GM19025 (cell line): ENCODE measurements at regions not wholly inside any gene's neighbourhood (a gene's known extent, or its start where the extent isn't known, plus 50 kb on each side); places are given as distances from the start of the nearest gene placed in this dataset.

Experiments
- ATAC-seq: cut with Tn5 transposase; IDR thresholded peaks from one replicate; pipeline ENCODE4 v1.9.1; 2021; ENCODE audit warnings: mild to moderate bottlenecking, low read depth, moderate library complexity; ENCODE audit not compliant: unreplicated experiment

GRCh38 chr6:28693751-28694443 lies 168.2 kb downstream of the GPX5 start:
- no peak for ATAC-seq

GRCh38 chr6:28695715-28696114 lies 170.0 kb downstream of the GPX5 start:
- no peak for ATAC-seq

- no peak for ATAC-seq
These were observed 170.5 kb downstream of the GPX5 start for GRCh38 chr6:28696167-28696566.

- ATAC-seq, result no peak
These were observed 171.0 kb downstream of the GPX5 start for GRCh38 chr6:28696682-28697081.

GRCh38 chr6:28707387-28708282 lies 182.0 kb downstream of the GPX5 start:
- ATAC-seq, result no peak

- no peak for ATAC-seq
These were observed 184.0 kb downstream of the GPX5 start for GRCh38 chr6:28709478-28710349.

GRCh38 chr6:28710466-28711191 lies 184.9 kb downstream of the GPX5 start:
- no peak for ATAC-seq

GRCh38 chr6:28711325-28711724 lies 185.6 kb downstream of the GPX5 start:
- no peak for ATAC-seq

- no peak for ATAC-seq
These were observed 186.2 kb downstream of the GPX5 start for GRCh38 chr6:28711788-28712341.

GRCh38 chr6:28712982-28713381 lies 187.3 kb downstream of the GPX5 start:
- no peak for ATAC-seq

- ATAC-seq, result no peak
These were observed 193.7 kb downstream of the GPX5 start for GRCh38 chr6:28719275-28719940.

- ATAC-seq, result no peak
These were observed 194.9 kb downstream of the GPX5 start for GRCh38 chr6:28720357-28721231.

GRCh38 chr6:28721372-28721771 lies 195.7 kb downstream of the GPX5 start:
- ATAC-seq, result no peak

- ATAC-seq, result no peak
These were observed 198.7 kb downstream of the GPX5 start for GRCh38 chr6:28724395-28724794.

- no peak for ATAC-seq
These were observed 198.4 kb downstream of the TRIM27 start for GRCh38 chr6:28725274-28725809.

- no peak for ATAC-seq
These were observed 197.9 kb downstream of the TRIM27 start for GRCh38 chr6:28725890-28726348.

GRCh38 chr6:28726569-28727309 lies 197.0 kb downstream of the TRIM27 start:
- ATAC-seq, result no peak
